Choroid plexus epithelial cell (primary cell): ENCODE measurements at regions not wholly inside any gene's neighbourhood (a gene's known extent, or its start where the extent isn't known, plus 50 kb on each side); places are given as distances from the start of the nearest gene placed in this dataset.

Source experiments
- DNase-seq: peaks from one replicate; pipeline ENCODE4 v3.0.0-alpha.2; 2010; ENCODE audit warnings: low read depth
- H3K4me3 ChIP-seq: 2 replicates; pipeline ENCODE4 v1.5.1; 2011; ENCODE audit warnings: low read depth, mild to moderate bottlenecking, control low read depth, low read length, moderate library complexity
- CTCF ChIP-seq: conservative IDR thresholded peaks from 2 replicates; pipeline ENCODE4 v1.5.1; 2011; ENCODE audit warnings: low read depth, mild to moderate bottlenecking, control low read depth, inconsistent platforms, low read length, moderate library complexity

GRCh38 chr10:130627346-130628045, 491.3 kb downstream of the GLRX3 start:
- H3K4me3 ChIP-seq = no peak overlapping the region
- TF ChIP-seq CTCF = no peak
- DNase-seq = no peak

- no peak for TF ChIP-seq CTCF
- DNase-seq = no peak
- no peak overlapping the region for H3K4me3 ChIP-seq
These were observed 493.9 kb downstream of the GLRX3 start for GRCh38 chr10:130630135-130630534.

- peak; percentile 68 for DNase-seq
- no peak for TF ChIP-seq CTCF
- H3K4me3 ChIP-seq = no peak overlapping the region
These were observed 495.2 kb downstream of the GLRX3 start for GRCh38 chr10:130631142-130632096.

- no peak for TF ChIP-seq CTCF
- no peak for DNase-seq
- no peak overlapping the region for H3K4me3 ChIP-seq
These were observed 498.6 kb downstream of the GLRX3 start for GRCh38 chr10:130634816-130635215.

- TF ChIP-seq CTCF = no peak
- no peak overlapping the region for H3K4me3 ChIP-seq
- no peak for DNase-seq
These were observed 499.3 kb downstream of the GLRX3 start for GRCh38 chr10:130635528-130635927.

GRCh38 chr10:130636313-130636930, 500.2 kb downstream of the GLRX3 start:
- TF ChIP-seq CTCF = no peak
- DNase-seq = no peak
- H3K4me3 ChIP-seq = no peak overlapping the region
